GM23338 (cell line): ENCODE measurements at regions not wholly inside any gene's neighbourhood (a gene's known extent, or its start where the extent isn't known, plus 50 kb on each side); places are given as distances from the start of the nearest gene placed in this dataset.

Source experiments
- ATAC-seq: fragments of 200-7000 bp; cut with Tn5 transposase; 3 replicates; pipeline ENCODE4 v1.9.1; 2020
- DNase-seq: peaks from one replicate; pipeline ENCODE4 v3.0.0-alpha.2; 2015; ENCODE audit warnings: low spot score
- H2AFZ ChIP-seq: fragments of 200-600 bp; sonication (generic); 2 replicates; pipeline ENCODE4 v1.8.0; 2016; ENCODE audit warnings: antibody characterized with exemption, mild to moderate bottlenecking, moderate library complexity
- H3F3A ChIP-seq: fragments of 200-600 bp; sonication (generic); replicated peaks from 2 replicates; pipeline ENCODE4 v1.8.0; 2017; ENCODE audit warnings: antibody characterized with exemption, mixed run types, low read depth
- H3K27ac ChIP-seq: fragments of 200-600 bp; sonication (generic); 2 replicates; pipeline ENCODE4 v1.6.1; 2016; ENCODE audit warnings: low read depth
- H3K27me3 ChIP-seq: fragments of 200-600 bp; sonication (generic); 2 replicates; pipeline ENCODE4 v1.8.0; 2016; ENCODE audit warnings: mild to moderate bottlenecking, mixed run types, moderate library complexity; ENCODE audit not compliant: insufficient read depth
- H3K36me3 ChIP-seq: fragments of 200-600 bp; sonication (generic); 2 replicates; pipeline ENCODE4 v1.8.0; 2016; ENCODE audit warnings: mild to moderate bottlenecking; ENCODE audit not compliant: insufficient read depth
- H3K4me1 ChIP-seq: fragments of 200-600 bp; sonication (generic); 2 replicates; pipeline ENCODE4 v1.8.0; 2016; ENCODE audit warnings: mild to moderate bottlenecking, moderate library complexity; ENCODE audit not compliant: insufficient read depth
- H3K4me2 ChIP-seq: fragments of 200-600 bp; sonication (generic); 2 replicates; pipeline ENCODE4 v1.7.1; 2017; ENCODE audit warnings: mixed run types
- H3K4me3 ChIP-seq: fragments of 200-600 bp; sonication (generic); 2 replicates; pipeline ENCODE4 v1.6.1; 2016; ENCODE audit warnings: mixed run types
- H3K79me2 ChIP-seq: fragments of 200-600 bp; sonication (generic); replicated peaks from 2 replicates; pipeline ENCODE4 v1.8.0; 2017; ENCODE audit warnings: mild to moderate bottlenecking; ENCODE audit not compliant: insufficient read depth
- H3K9me2 ChIP-seq: fragments of 200-600 bp; sonication (generic); 2 replicates; pipeline ENCODE4 v1.8.0; 2017; ENCODE audit not compliant: insufficient read depth
- H4K20me1 ChIP-seq: fragments of 200-600 bp; sonication (generic); replicated peaks from 2 replicates; pipeline ENCODE4 v1.8.0; 2017; ENCODE audit warnings: mild to moderate bottlenecking; ENCODE audit not compliant: insufficient read depth
- H3K27ac Mint-ChIP-seq: 2 replicates; pipeline ENCODE4 v1.8.0; 2020; ENCODE audit warnings: inconsistent platforms, mild to moderate bottlenecking, moderate library complexity, mixed read lengths
- H3K27me3 Mint-ChIP-seq: 3 replicates; pipeline ENCODE4 v1.8.0; 2022; ENCODE audit warnings: low read depth, mild to moderate bottlenecking, moderate library complexity, mixed read lengths, inconsistent platforms; ENCODE audit not compliant: insufficient read depth, poor library complexity
- H3K36me3 Mint-ChIP-seq: 3 replicates; pipeline ENCODE4 v1.8.0; 2021; ENCODE audit warnings: low read depth, mild to moderate bottlenecking, inconsistent platforms, moderate library complexity, mixed read lengths
- H3K4me1 Mint-ChIP-seq: 3 replicates; pipeline ENCODE4 v1.8.0; 2020; ENCODE audit warnings: mild to moderate bottlenecking, inconsistent platforms, mixed read lengths
- H3K4me3 Mint-ChIP-seq: 3 replicates; pipeline ENCODE4 v1.8.0; 2021; ENCODE audit warnings: moderate library complexity, mild to moderate bottlenecking, inconsistent platforms, mixed read lengths
- H3K9me3 Mint-ChIP-seq: 3 replicates; pipeline ENCODE4 v1.8.0; 2020; ENCODE audit warnings: moderate library complexity, mild to moderate bottlenecking, inconsistent platforms, mixed read lengths
- CREB1 ChIP-seq: fragments of 250-450 bp; sonication (Bioruptor Pico); IDR thresholded peaks from 2 replicates; pipeline ENCODE4 v1.5.0; 2020; ENCODE audit warnings: low read depth, mild to moderate bottlenecking, moderate library complexity
- CTCF ChIP-seq, 2 experiments: fragments of 200-600 bp in 1 of 2; sonication (generic) in 1 of 2; conservative IDR thresholded peaks; 2 replicates each; pipeline versions ENCODE4 v1.5.1 to v1.6.1; 2016 to 2017; ENCODE audit warnings: antibody characterized with exemption in 2 of 2, low read depth in 2 of 2, mild to moderate bottlenecking in 2 of 2, moderate library complexity in 1 of 2
- EZH2 ChIP-seq: fragments of 200-600 bp; sonication (generic); IDR thresholded peaks from one replicate; pipeline ENCODE4 v1.8.0; 2017; ENCODE audit warnings: antibody characterized with exemption, mild to moderate bottlenecking, low read depth; ENCODE audit not compliant: unreplicated experiment
- EZH2phosphoT487 ChIP-seq: fragments of 200-600 bp; sonication (generic); IDR thresholded peaks from one replicate; pipeline ENCODE4 v1.8.1; 2018; ENCODE audit warnings: antibody characterized with exemption; ENCODE audit not compliant: unreplicated experiment
- JUNB ChIP-seq: IDR thresholded peaks from one replicate; pipeline ENCODE4 v1.6.1; 2016; ENCODE audit warnings: antibody characterized with exemption; ENCODE audit not compliant: unreplicated experiment
- NANOG ChIP-seq: IDR thresholded peaks from 2 replicates; pipeline ENCODE4 v1.6.1; 2016; ENCODE audit warnings: antibody characterized with exemption, borderline replicate concordance
- POLR2AphosphoS5 ChIP-seq: IDR thresholded peaks from 2 replicates; pipeline ENCODE4 v1.6.1; 2016; ENCODE audit warnings: antibody characterized with exemption, low read depth
- STAT1 ChIP-seq: IDR thresholded peaks from one replicate; pipeline ENCODE4 v1.6.1; 2016; ENCODE audit warnings: antibody characterized with exemption; ENCODE audit not compliant: unreplicated experiment
- ZNF114 ChIP-seq: fragments of 250-450 bp; sonication (Bioruptor Pico); IDR thresholded peaks from 2 replicates; pipeline ENCODE4 v1.5.0; 2020; ENCODE audit warnings: mild to moderate bottlenecking, moderate library complexity
- ZNF331 ChIP-seq: fragments of 250-450 bp; sonication (Bioruptor Pico); IDR thresholded peaks from 2 replicates; pipeline ENCODE4 v1.5.0; 2020; ENCODE audit warnings: low read depth, mild to moderate bottlenecking, moderate library complexity
- ZNF462 ChIP-seq: fragments of 250-450 bp; sonication (Bioruptor Pico); IDR thresholded peaks from 2 replicates; pipeline ENCODE4 v1.5.0; 2020; ENCODE audit warnings: mild to moderate bottlenecking, moderate library complexity
- TF ChIP-seq, protein P1 (sequence below): IDR thresholded peaks from one replicate; pipeline ENCODE4 v1.6.1; 2018; ENCODE audit warnings: antibody characterized with exemption; ENCODE audit not compliant: unreplicated experiment
- TF ChIP-seq, protein P2 (sequence below): IDR thresholded peaks from 2 replicates; pipeline ENCODE4 v1.6.1; 2016; ENCODE audit warnings: antibody characterized with exemption

GRCh38 chr12:103114296-103115055 is 157.0 kb downstream of the ASCL1 start:
- H3K27ac ChIP-seq, result no peak overlapping the region
- H3K9me2 ChIP-seq, result 0 out of 2 replicates have a peak, but pooled peaks cover 4% of the 10 kb centered on the region
- H3K4me3 ChIP-seq, result no peak overlapping the region
- Mint-ChIP-seq H3K4me1 (no peaks in the 10 kb centered on the region), H3K27me3 (no peaks in the 10 kb centered on the region), H3K36me3 (no peaks in the 10 kb centered on the region), H3K4me3 (no peak overlapping the region), H3K27ac (no peak overlapping the region), H3K9me3 (no peaks in the 10 kb centered on the region; the same call in 2 of the 3 replicates)
- no peaks in the 10 kb centered on the region for H3K36me3 ChIP-seq
- H3K4me1 ChIP-seq, result no peaks in the 10 kb centered on the region
- no peaks in the 10 kb centered on the region for H3K79me2 ChIP-seq
- H4K20me1 ChIP-seq, result no peaks in the 10 kb centered on the region
- no peak for DNase-seq
- TF ChIP-seq CTCF (conservative IDR thresholded peaks at IDR 0.05; ENCODE audit: low read depth in 2 of 2) (no peak), ZNF462 (CRISPR knock-in tag) (no peak), CREB1 (CRISPR knock-in tag) (no peak), EZH2 (no peak), POLR2AphosphoS5 (no peak), ZNF114 (CRISPR knock-in tag) (no peak), JUNB (no peak), STAT1 (no peak), ZNF331 (CRISPR knock-in tag) (no peak), NANOG (no peak), EZH2phosphoT487 (no peak)
- TF ChIP-seq, protein P1, sequence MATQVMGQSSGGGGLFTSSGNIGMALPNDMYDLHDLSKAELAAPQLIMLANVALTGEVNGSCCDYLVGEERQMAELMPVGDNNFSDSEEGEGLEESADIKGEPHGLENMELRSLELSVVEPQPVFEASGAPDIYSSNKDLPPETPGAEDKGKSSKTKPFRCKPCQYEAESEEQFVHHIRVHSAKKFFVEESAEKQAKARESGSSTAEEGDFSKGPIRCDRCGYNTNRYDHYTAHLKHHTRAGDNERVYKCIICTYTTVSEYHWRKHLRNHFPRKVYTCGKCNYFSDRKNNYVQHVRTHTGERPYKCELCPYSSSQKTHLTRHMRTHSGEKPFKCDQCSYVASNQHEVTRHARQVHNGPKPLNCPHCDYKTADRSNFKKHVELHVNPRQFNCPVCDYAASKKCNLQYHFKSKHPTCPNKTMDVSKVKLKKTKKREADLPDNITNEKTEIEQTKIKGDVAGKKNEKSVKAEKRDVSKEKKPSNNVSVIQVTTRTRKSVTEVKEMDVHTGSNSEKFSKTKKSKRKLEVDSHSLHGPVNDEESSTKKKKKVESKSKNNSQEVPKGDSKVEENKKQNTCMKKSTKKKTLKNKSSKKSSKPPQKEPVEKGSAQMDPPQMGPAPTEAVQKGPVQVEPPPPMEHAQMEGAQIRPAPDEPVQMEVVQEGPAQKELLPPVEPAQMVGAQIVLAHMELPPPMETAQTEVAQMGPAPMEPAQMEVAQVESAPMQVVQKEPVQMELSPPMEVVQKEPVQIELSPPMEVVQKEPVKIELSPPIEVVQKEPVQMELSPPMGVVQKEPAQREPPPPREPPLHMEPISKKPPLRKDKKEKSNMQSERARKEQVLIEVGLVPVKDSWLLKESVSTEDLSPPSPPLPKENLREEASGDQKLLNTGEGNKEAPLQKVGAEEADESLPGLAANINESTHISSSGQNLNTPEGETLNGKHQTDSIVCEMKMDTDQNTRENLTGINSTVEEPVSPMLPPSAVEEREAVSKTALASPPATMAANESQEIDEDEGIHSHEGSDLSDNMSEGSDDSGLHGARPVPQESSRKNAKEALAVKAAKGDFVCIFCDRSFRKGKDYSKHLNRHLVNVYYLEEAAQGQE, result no peak
- TF ChIP-seq, protein P2, sequence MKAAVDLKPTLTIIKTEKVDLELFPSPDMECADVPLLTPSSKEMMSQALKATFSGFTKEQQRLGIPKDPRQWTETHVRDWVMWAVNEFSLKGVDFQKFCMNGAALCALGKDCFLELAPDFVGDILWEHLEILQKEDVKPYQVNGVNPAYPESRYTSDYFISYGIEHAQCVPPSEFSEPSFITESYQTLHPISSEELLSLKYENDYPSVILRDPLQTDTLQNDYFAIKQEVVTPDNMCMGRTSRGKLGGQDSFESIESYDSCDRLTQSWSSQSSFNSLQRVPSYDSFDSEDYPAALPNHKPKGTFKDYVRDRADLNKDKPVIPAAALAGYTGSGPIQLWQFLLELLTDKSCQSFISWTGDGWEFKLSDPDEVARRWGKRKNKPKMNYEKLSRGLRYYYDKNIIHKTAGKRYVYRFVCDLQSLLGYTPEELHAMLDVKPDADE, result no peak
- no peak overlapping the region for H3K4me2 ChIP-seq
- no peaks in the 10 kb centered on the region for H3K27me3 ChIP-seq
- no peak overlapping the region for H2AFZ ChIP-seq
- ATAC-seq, result no peak
- no peaks in the 10 kb centered on the region for H3F3A ChIP-seq
